ENCODE measurements at regions not wholly inside any gene's neighbourhood (a gene's known extent, or its start where the extent isn't known, plus 50 kb on each side); places are given as distances from the start of the nearest gene placed in this dataset.

DNA sequence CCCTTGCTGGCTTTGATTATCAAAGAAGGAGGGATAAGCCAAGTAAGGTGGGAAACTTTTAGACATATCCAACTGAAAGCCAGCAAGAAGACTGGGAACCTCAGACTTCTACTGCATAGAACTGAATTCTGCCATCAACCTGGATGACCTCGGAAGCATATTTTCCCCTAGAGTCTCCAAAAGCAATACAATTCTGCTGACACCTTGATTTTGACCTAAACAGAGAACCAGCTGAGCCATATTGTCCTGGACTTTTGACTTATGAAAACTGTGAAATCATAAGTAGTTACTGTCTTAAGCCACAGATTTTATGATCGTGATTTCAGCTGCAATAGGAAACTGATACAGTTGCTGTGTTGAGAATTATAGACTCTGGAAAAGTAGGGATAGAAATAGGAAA is 227.6 kb downstream of the PCDH20 start:
- TF ChIP-seq, protein P1, sequence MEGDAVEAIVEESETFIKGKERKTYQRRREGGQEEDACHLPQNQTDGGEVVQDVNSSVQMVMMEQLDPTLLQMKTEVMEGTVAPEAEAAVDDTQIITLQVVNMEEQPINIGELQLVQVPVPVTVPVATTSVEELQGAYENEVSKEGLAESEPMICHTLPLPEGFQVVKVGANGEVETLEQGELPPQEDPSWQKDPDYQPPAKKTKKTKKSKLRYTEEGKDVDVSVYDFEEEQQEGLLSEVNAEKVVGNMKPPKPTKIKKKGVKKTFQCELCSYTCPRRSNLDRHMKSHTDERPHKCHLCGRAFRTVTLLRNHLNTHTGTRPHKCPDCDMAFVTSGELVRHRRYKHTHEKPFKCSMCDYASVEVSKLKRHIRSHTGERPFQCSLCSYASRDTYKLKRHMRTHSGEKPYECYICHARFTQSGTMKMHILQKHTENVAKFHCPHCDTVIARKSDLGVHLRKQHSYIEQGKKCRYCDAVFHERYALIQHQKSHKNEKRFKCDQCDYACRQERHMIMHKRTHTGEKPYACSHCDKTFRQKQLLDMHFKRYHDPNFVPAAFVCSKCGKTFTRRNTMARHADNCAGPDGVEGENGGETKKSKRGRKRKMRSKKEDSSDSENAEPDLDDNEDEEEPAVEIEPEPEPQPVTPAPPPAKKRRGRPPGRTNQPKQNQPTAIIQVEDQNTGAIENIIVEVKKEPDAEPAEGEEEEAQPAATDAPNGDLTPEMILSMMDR (conservative IDR thresholded peaks at IDR 0.05; ENCODE audit: control insufficient read depth, insufficient read depth, low read depth, low read length), result no peak
- DNase-seq (ENCODE audit: low read depth), result no peak
- no peak overlapping the region for H3K4me3 ChIP-seq (ENCODE audit: control insufficient read depth, low read depth, low read length)

- H3K4me3 ChIP-seq (ENCODE audit: control insufficient read depth, low read depth, low read length), result no peak overlapping the region
- TF ChIP-seq, protein P1 (conservative IDR thresholded peaks at IDR 0.05; ENCODE audit: control insufficient read depth, insufficient read depth, low read depth, low read length), result no peak
- DNase-seq (ENCODE audit: low read depth), result no peak
Measured at GRCh38 chr13:61187471-61187870, 228.2 kb downstream of the PCDH20 start.

DNA sequence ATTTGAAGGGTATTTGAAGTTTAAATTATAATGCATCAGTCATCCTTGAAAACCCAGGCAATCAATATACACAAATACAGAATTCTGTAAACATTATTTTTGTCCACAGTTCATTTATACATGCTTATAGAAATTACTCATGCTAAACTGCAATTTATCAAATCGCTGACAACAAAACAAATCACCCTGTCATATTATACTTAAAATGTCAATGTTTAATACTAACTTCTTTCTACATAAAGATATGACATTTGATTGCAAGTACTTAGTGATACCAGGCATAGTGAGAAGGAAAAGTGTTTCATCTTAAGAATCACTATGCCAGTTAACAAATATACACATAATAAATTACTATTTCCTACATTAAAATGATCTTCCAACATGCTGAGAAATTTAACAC is 232.0 kb downstream of the PCDH20 start:
- no peak for DNase-seq (ENCODE audit: low read depth)
- no peak overlapping the region for H3K4me3 ChIP-seq (ENCODE audit: control insufficient read depth, low read depth, low read length)
- TF ChIP-seq, protein P1 (conservative IDR thresholded peaks at IDR 0.05; ENCODE audit: control insufficient read depth, insufficient read depth, low read depth, low read length), result no peak

DNA sequence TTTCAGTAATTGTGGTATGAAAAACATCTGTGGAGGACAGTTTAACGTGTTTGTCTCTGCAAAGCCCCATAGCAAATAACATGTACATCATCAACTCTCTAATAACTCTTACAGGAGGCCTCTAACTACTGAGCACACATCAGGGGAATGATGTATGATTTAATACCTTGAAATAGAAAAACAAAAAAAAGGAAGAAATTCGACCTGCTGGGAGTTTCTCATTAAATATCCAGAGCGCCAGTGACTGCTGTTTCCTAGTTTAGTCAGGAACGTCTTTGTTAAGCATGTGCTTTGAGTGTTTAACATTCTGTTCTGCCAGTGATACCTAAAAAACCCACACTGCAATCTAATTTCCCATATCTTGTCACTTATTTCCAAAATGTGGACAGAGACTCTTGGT is 235.4 kb downstream of the PCDH20 start:
- DNase-seq (ENCODE audit: low read depth), result no peak
- no peak overlapping the region for H3K4me3 ChIP-seq (ENCODE audit: control insufficient read depth, low read depth, low read length)
- TF ChIP-seq, protein P1 (conservative IDR thresholded peaks at IDR 0.05; ENCODE audit: control insufficient read depth, insufficient read depth, low read depth, low read length), result no peak

DNA sequence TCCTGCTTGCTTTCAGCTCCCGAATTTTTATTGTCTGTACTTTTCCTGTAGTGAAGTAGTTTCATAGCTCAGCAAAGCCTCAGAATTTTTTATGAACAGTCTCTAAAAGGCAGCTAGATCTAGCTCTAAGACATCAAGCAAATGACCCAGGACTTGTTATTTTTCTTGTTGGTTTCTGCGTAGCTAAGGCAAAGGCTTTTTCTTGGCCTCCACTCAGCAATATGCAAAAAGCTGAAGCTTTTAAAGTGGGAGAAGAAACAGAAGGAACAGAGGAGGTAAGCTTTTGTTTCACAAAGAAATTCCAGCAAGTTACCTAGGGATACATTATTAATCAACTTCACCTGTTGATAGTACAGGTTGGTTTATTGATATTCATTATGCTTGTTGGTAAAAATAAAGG is 235.9 kb downstream of the PCDH20 start:
- TF ChIP-seq, protein P1 (conservative IDR thresholded peaks at IDR 0.05; ENCODE audit: control insufficient read depth, insufficient read depth, low read depth, low read length), result no peak
- no peak overlapping the region for H3K4me3 ChIP-seq (ENCODE audit: control insufficient read depth, low read depth, low read length)
- no peak for DNase-seq (ENCODE audit: low read depth)

DNA sequence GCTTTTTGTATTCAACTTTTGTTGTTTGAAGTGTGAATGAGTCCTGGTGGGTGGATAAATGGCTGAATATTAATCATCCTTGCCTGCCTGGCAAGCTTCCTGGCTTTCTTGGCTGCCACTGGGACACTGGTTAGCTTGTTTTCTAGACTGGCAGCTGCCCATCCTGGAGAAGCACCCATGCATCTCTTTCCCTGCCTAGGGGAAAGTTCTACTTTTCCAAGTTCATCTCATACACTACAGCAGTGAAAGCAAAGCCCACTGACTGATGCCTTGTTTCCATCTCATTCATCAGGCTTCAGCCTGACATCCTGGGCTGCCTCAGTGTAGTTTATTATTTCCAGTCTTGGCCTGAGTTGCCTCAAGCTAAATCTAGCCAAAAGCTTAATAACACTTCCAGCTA is 244.8 kb downstream of the PCDH20 start:
- no peak overlapping the region for H3K4me3 ChIP-seq (ENCODE audit: control insufficient read depth, low read depth, low read length)
- no peak for DNase-seq (ENCODE audit: low read depth)
- TF ChIP-seq, protein P1 (conservative IDR thresholded peaks at IDR 0.05; ENCODE audit: control insufficient read depth, insufficient read depth, low read depth, low read length), result no peak

GRCh38 chr13:61162636-61163035 is 253.0 kb downstream of the PCDH20 start:
- TF ChIP-seq, protein P1 (conservative IDR thresholded peaks at IDR 0.05; ENCODE audit: control insufficient read depth, insufficient read depth, low read depth, low read length), result no peak
- no peak for DNase-seq (ENCODE audit: low read depth)
- H3K4me3 ChIP-seq (ENCODE audit: control insufficient read depth, low read depth, low read length), result no peak overlapping the region
